ENCODE measurements at regions not wholly inside any gene's neighbourhood (a gene's known extent, or its start where the extent isn't known, plus 50 kb on each side); places are given as distances from the start of the nearest gene placed in this dataset.
"Not testable (repeated sequence)": the region's sequence is repeated elsewhere in the genome, so short reads cannot be mapped to it uniquely, and the experiment has no call there.

DNA sequence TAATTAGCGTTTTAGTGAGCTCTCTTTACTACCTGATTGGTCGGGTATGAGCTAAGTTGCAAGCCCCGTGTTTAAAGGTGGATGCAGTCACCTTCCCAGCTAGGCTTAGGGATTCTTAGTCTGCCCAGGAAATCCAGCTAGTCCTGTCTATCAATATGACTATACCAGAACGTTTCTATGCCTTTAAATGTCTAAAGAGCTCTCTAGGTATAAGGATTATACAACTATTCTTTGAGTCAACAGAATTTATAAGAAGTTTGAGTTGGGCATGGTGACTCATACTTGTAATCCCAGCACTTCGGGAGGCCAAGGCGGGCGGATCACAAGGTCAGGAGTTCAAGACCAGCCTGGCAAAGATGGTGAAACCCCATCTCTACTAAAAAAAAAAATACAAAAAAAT is 74.7 kb downstream of the OTUD1 start:
- TF ChIP-seq, protein P1, sequence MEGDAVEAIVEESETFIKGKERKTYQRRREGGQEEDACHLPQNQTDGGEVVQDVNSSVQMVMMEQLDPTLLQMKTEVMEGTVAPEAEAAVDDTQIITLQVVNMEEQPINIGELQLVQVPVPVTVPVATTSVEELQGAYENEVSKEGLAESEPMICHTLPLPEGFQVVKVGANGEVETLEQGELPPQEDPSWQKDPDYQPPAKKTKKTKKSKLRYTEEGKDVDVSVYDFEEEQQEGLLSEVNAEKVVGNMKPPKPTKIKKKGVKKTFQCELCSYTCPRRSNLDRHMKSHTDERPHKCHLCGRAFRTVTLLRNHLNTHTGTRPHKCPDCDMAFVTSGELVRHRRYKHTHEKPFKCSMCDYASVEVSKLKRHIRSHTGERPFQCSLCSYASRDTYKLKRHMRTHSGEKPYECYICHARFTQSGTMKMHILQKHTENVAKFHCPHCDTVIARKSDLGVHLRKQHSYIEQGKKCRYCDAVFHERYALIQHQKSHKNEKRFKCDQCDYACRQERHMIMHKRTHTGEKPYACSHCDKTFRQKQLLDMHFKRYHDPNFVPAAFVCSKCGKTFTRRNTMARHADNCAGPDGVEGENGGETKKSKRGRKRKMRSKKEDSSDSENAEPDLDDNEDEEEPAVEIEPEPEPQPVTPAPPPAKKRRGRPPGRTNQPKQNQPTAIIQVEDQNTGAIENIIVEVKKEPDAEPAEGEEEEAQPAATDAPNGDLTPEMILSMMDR (conservative IDR thresholded peaks at IDR 0.05; ENCODE audit: low read length) = not testable (repeated sequence)
- not testable (repeated sequence) for TF ChIP-seq EZH2phosphoT487 (IDR thresholded peaks at IDR 0.05; ENCODE audit: borderline replicate concordance)
